Activated CD8-positive, alpha-beta memory T cell treated with anti-CD3 and anti-CD28 coated beads, Interleukin-2, amount 10 ng/mL, durations not matched to agents 7 days and 5 days (primary cell): ENCODE measurements at regions not wholly inside any gene's neighbourhood (a gene's known extent, or its start where the extent isn't known, plus 50 kb on each side); places are given as distances from the start of the nearest gene placed in this dataset.

Source experiments
- ATAC-seq: fragments of 150-1000 bp; cut with Tn5 transposase; one replicate; pipeline ENCODE4 v1.10.0; 2021; ENCODE audit warnings: moderate library complexity
- CTCF ChIA-PET: fragments of 350-600 bp; sonication (Branson Sonifier 250); formaldehyde crosslinking; loops from one replicate; lab custom pipeline; 2021; ENCODE audit warnings: antibody characterized with exemption; lab: Charles Lee
- DNase-seq: peaks from one replicate; pipeline ENCODE4 v3.0.0-alpha.2; 2020
- H3K27ac Mint-ChIP-seq: one replicate; pipeline ENCODE4 v1.8.0; 2021; ENCODE audit warnings: mild to moderate bottlenecking, mixed read lengths
- H3K27me3 Mint-ChIP-seq: one replicate; pipeline ENCODE4 v1.8.0; 2021; ENCODE audit warnings: mixed read lengths
- H3K36me3 Mint-ChIP-seq: one replicate; pipeline ENCODE4 v1.8.0; 2021; ENCODE audit warnings: mild to moderate bottlenecking, mixed read lengths
- H3K4me1 Mint-ChIP-seq: one replicate; pipeline ENCODE4 v1.8.0; 2021; ENCODE audit warnings: mixed read lengths
- H3K4me3 Mint-ChIP-seq: one replicate; pipeline ENCODE4 v1.8.0; 2021; ENCODE audit warnings: mild to moderate bottlenecking, moderate library complexity, mixed read lengths
- H3K9me3 Mint-ChIP-seq: one replicate; pipeline ENCODE4 v1.8.0; 2022; ENCODE audit warnings: low read depth, mixed read lengths

- H3K4me3 Mint-ChIP-seq: no peak overlapping the region
- no peak overlapping the region for H3K27ac Mint-ChIP-seq
- ATAC-seq (no peak), DNase-seq (no peak)
- no peaks in the 10 kb centered on the region for H3K27me3 Mint-ChIP-seq
- no peaks in the 10 kb centered on the region for H3K4me1 Mint-ChIP-seq
- H3K36me3 Mint-ChIP-seq: no peaks in the 10 kb centered on the region
- CTCF ChIA-PET: no interaction called here
- H3K9me3 Mint-ChIP-seq: no peaks in the 10 kb centered on the region
Measured at GRCh38 chr12:84807249-84807648, 105.3 kb downstream of the SLC6A15 start.

- no peaks in the 10 kb centered on the region for H3K36me3 Mint-ChIP-seq
- H3K27ac Mint-ChIP-seq: no peak overlapping the region
- H3K9me3 Mint-ChIP-seq: no peaks in the 10 kb centered on the region
- no peak overlapping the region for H3K4me3 Mint-ChIP-seq
- H3K27me3 Mint-ChIP-seq: no peaks in the 10 kb centered on the region
- no peak for DNase-seq
- no peak for ATAC-seq
- H3K4me1 Mint-ChIP-seq: no peaks in the 10 kb centered on the region
- CTCF ChIA-PET: no interaction called here
Measured at GRCh38 chr12:84805474-84805858, 107.1 kb downstream of the SLC6A15 start.

- Mint-ChIP-seq H3K27me3 (no peaks in the 10 kb centered on the region), H3K9me3 (no peaks in the 10 kb centered on the region), H3K4me1 (no peaks in the 10 kb centered on the region), H3K36me3 (no peaks in the 10 kb centered on the region), H3K27ac (no peak overlapping the region), H3K4me3 (no peak overlapping the region)
- DNase-seq (no peak), ATAC-seq (no peak)
- CTCF ChIA-PET: no interaction called here
Measured at GRCh38 chr12:84804691-84805473, 107.7 kb downstream of the SLC6A15 start.

- H3K9me3 Mint-ChIP-seq: no peaks in the 10 kb centered on the region
- DNase-seq (no peak), ATAC-seq (no peak)
- no peaks in the 10 kb centered on the region for H3K36me3 Mint-ChIP-seq
- CTCF ChIA-PET: no interaction called here
- no peaks in the 10 kb centered on the region for H3K27me3 Mint-ChIP-seq
- H3K4me3 Mint-ChIP-seq: no peak overlapping the region
- H3K4me1 Mint-ChIP-seq: no peaks in the 10 kb centered on the region
- no peak overlapping the region for H3K27ac Mint-ChIP-seq
Measured at GRCh38 chr12:84803661-84804060, 108.9 kb downstream of the SLC6A15 start.

- Mint-ChIP-seq H3K27me3 (no peaks in the 10 kb centered on the region), H3K9me3 (no peaks in the 10 kb centered on the region), H3K4me1 (no peaks in the 10 kb centered on the region), H3K4me3 (no peak overlapping the region), H3K27ac (no peak overlapping the region), H3K36me3 (no peaks in the 10 kb centered on the region)
- no peak for ATAC-seq
- DNase-seq: no peak
- CTCF ChIA-PET: no interaction called here
Measured at GRCh38 chr12:84802161-84802560, 110.4 kb downstream of the SLC6A15 start.

- ATAC-seq (no peak), DNase-seq (no peak)
- H3K4me3 Mint-ChIP-seq: no peak overlapping the region
- no peaks in the 10 kb centered on the region for H3K4me1 Mint-ChIP-seq
- no peaks in the 10 kb centered on the region for H3K36me3 Mint-ChIP-seq
- CTCF ChIA-PET: no interaction called here
- H3K27ac Mint-ChIP-seq: no peak overlapping the region
- no peaks in the 10 kb centered on the region for H3K9me3 Mint-ChIP-seq
- no peaks in the 10 kb centered on the region for H3K27me3 Mint-ChIP-seq
Measured at GRCh38 chr12:84793558-84794367, 118.8 kb downstream of the SLC6A15 start.

GRCh38 chr12:84791444-84791843 is 121.2 kb downstream of the SLC6A15 start:
- DNase-seq: no peak
- Mint-ChIP-seq H3K9me3 (no peaks in the 10 kb centered on the region), H3K36me3 (no peaks in the 10 kb centered on the region), H3K27ac (no peak overlapping the region), H3K27me3 (no peaks in the 10 kb centered on the region), H3K4me3 (no peak overlapping the region), H3K4me1 (no peaks in the 10 kb centered on the region)
- ATAC-seq: no peak
- CTCF ChIA-PET: no interaction called here

- Mint-ChIP-seq H3K27me3 (no peaks in the 10 kb centered on the region), H3K9me3 (no peaks in the 10 kb centered on the region)
- no peak for DNase-seq
Measured at GRCh38 chr12:84789184-84789583, 123.4 kb downstream of the SLC6A15 start.

GRCh38 chr12:84787253-84787652 is 125.3 kb downstream of the SLC6A15 start:
- no peaks in the 10 kb centered on the region for H3K27me3 Mint-ChIP-seq
- no peak overlapping the region for H3K27ac Mint-ChIP-seq
- no peaks in the 10 kb centered on the region for H3K9me3 Mint-ChIP-seq
- no peak overlapping the region for H3K4me3 Mint-ChIP-seq
- ATAC-seq (no peak), DNase-seq (no peak)
- CTCF ChIA-PET: no interaction called here
- H3K4me1 Mint-ChIP-seq: no peaks in the 10 kb centered on the region
- no peaks in the 10 kb centered on the region for H3K36me3 Mint-ChIP-seq

More at GRCh38 chr12:84789184-84789583, 123.4 kb downstream of the SLC6A15 start:
- Mint-ChIP-seq H3K27ac (no peak overlapping the region), H3K4me1 (no peaks in the 10 kb centered on the region), H3K36me3 (no peaks in the 10 kb centered on the region), H3K4me3 (no peak overlapping the region)
- CTCF ChIA-PET: no interaction called here
- no peak for ATAC-seq

- CTCF ChIA-PET: no interaction called here
- no peak for ATAC-seq
- H3K27me3 Mint-ChIP-seq: no peaks in the 10 kb centered on the region
- no peak overlapping the region for H3K4me3 Mint-ChIP-seq
- H3K4me1 Mint-ChIP-seq: no peaks in the 10 kb centered on the region
- H3K9me3 Mint-ChIP-seq: no peaks in the 10 kb centered on the region
- H3K27ac Mint-ChIP-seq: no peak overlapping the region
- no peaks in the 10 kb centered on the region for H3K36me3 Mint-ChIP-seq
- no peak for DNase-seq
Measured at GRCh38 chr12:84786622-84787021, 126.0 kb downstream of the SLC6A15 start.

- no peak for ATAC-seq
- Mint-ChIP-seq H3K36me3 (no peaks in the 10 kb centered on the region), H3K4me1 (no peaks in the 10 kb centered on the region), H3K27ac (no peak overlapping the region), H3K4me3 (no peak overlapping the region), H3K9me3 (no peaks in the 10 kb centered on the region), H3K27me3 (no peaks in the 10 kb centered on the region)
- DNase-seq: no peak
- CTCF ChIA-PET: no interaction called here
Measured at GRCh38 chr12:84785951-84786350, 126.6 kb downstream of the SLC6A15 start.

- CTCF ChIA-PET: no interaction called here
- Mint-ChIP-seq H3K27me3 (no peaks in the 10 kb centered on the region), H3K27ac (no peak overlapping the region), H3K9me3 (no peaks in the 10 kb centered on the region), H3K36me3 (no peaks in the 10 kb centered on the region), H3K4me1 (no peaks in the 10 kb centered on the region), H3K4me3 (no peak overlapping the region)
- DNase-seq (no peak), ATAC-seq (no peak)
Measured at GRCh38 chr12:84785281-84785680, 127.3 kb downstream of the SLC6A15 start.

- ATAC-seq: no peak
- H3K9me3 Mint-ChIP-seq: no peaks in the 10 kb centered on the region
- no peak overlapping the region for H3K4me3 Mint-ChIP-seq
- no peak overlapping the region for H3K27ac Mint-ChIP-seq
- CTCF ChIA-PET: no interaction called here
- no peaks in the 10 kb centered on the region for H3K27me3 Mint-ChIP-seq
- no peaks in the 10 kb centered on the region for H3K36me3 Mint-ChIP-seq
- no peaks in the 10 kb centered on the region for H3K4me1 Mint-ChIP-seq
- no peak for DNase-seq
Measured at GRCh38 chr12:84779169-84779568, 133.4 kb downstream of the SLC6A15 start.

- CTCF ChIA-PET: no interaction called here
- no peaks in the 10 kb centered on the region for H3K27me3 Mint-ChIP-seq
- ATAC-seq (no peak), DNase-seq (no peak)
- no peak overlapping the region for H3K4me3 Mint-ChIP-seq
- no peaks in the 10 kb centered on the region for H3K4me1 Mint-ChIP-seq
- H3K36me3 Mint-ChIP-seq: no peaks in the 10 kb centered on the region
- H3K9me3 Mint-ChIP-seq: no peaks in the 10 kb centered on the region
- no peak overlapping the region for H3K27ac Mint-ChIP-seq
Measured at GRCh38 chr12:84772281-84772680, 140.3 kb downstream of the SLC6A15 start.
